ENCODE measurements at regions not wholly inside any gene's neighbourhood (a gene's known extent, or its start where the extent isn't known, plus 50 kb on each side); places are given as distances from the start of the nearest gene placed in this dataset.

GRCh38 chr4:43837604-43838003 lies 611.0 kb downstream of the KCTD8 start:
- TF ChIP-seq CTCF (IDR thresholded peaks at IDR 0.05): no peak
- TF ChIP-seq POLR2A (IDR thresholded peaks at IDR 0.05): no peak

Measured in adrenal gland (tissue), 5 donors.